COLO829 (cell line): ENCODE measurements at regions not wholly inside any gene's neighbourhood (a gene's known extent, or its start where the extent isn't known, plus 50 kb on each side); places are given as distances from the start of the nearest gene placed in this dataset.
"Not testable (repeated sequence)": the region's sequence is repeated elsewhere in the genome, so short reads cannot be mapped to it uniquely, and the experiment has no call there.

Source experiments
- DNase-seq: peaks from one replicate; pipeline ENCODE4 v3.0.0; 2012; ENCODE audit warnings: low spot score

GRCh38 chr12:68509242-68509641 is 101.5 kb upstream of the RAP1B start:
- no peak for DNase-seq

- no peak for DNase-seq
Measured at GRCh38 chr12:68510397-68510796, 100.3 kb upstream of the RAP1B start.

DNA sequence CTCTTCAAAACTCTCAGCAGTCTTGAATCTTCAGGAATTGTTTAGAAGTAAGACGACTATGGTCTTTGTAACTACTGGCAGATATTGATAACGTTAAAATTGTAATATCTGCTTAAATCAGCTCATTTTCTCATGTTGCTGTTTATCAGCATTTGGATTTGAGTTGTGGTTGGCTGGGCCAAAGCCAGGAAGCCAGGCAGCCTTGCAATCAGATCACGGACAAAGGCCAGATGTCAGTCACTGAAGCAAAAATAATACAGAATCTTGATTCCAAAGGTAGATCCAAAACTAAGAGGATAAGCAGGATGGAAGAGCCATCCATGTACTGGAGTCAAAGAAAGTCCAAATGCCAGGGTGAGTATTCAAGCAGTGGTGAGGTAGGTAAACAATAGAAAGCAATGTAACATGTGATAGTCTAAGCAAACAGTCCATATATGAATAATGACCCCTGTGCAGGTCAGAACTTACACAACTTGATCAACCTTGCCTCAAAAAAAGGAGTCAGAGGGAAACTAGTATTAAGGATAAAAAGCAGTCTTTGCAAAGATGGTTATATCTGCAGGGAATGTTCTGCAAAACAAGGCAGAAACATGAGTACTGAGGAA is 95.8 kb upstream of the RAP1B start:
- DNase-seq, result no peak

DNA sequence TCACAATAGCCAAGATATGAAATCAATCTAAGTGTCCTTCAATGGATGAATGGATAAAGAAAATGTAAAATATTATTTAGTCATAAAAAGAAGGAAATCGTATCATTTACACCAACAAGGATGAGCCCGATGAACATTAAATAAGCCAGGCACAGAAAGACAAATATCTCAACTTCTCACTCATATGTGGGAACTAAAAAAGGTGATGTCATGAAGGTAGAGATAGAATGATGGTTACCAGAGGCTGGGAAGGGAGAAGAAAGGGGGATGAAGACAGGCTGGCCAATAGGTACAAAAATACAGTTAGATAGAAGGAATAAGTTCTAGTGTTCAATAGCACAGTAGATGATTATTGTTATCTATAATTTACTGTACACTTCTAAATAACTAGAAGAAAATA is 94.9 kb upstream of the RAP1B start:
- DNase-seq, result no peak

- DNase-seq, result peak; percentile 44
Measured at GRCh38 chr12:68521321-68521839, 89.3 kb upstream of the RAP1B start.

- no peak for DNase-seq
Measured at GRCh38 chr12:68521848-68522502, 88.7 kb upstream of the RAP1B start.

GRCh38 chr12:68529466-68529865 is 81.2 kb upstream of the RAP1B start:
- DNase-seq, result no peak

- DNase-seq, result no peak
Measured at GRCh38 chr12:68529869-68530268, 80.8 kb upstream of the RAP1B start.

DNA sequence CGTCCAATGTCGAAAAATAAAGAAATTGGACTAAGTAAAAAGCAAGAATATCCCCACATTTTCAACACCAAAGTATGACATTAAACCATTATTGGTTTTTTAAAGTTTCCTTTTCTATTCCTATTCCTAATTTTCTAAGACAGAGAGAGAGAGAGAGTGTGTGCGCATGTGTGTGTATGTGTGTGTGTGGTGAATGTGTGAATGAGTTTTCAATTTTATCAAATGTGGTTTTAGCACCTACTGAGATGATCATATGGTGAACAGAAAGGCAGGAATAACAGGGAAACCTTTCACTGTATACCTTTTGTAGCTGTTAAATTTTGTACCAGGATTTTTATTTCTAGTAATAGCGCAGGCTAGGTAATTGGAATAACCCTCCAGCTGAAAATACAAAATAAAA is 80.4 kb upstream of the RAP1B start:
- DNase-seq, result no peak

DNA sequence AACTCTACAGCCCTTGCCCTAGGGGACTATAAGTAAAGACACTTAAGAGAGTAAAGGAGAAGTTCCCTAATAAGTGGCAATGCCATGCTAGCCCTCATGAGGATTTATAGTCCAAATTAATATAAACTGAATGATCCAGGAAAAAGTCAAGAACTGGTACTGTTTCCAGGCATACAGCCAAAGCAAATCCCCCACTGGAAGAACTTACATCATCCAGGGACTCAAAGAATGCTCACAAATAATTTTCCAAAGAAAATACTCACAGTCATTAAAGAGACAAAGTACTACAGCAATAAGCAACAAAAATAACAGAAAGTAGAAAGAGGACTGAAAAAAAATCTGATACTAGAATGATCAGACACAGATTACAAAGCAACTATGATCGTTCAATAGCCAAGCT is 79.7 kb upstream of the RAP1B start:
- no peak for DNase-seq

GRCh38 chr12:68532204-68532886 is 78.4 kb upstream of the RAP1B start:
- DNase-seq, result no peak

- no peak for DNase-seq
Measured at GRCh38 chr12:68532887-68533248, 77.8 kb upstream of the RAP1B start.

- no peak for DNase-seq
Measured at GRCh38 chr12:68534108-68534507, 76.6 kb upstream of the RAP1B start.

DNA sequence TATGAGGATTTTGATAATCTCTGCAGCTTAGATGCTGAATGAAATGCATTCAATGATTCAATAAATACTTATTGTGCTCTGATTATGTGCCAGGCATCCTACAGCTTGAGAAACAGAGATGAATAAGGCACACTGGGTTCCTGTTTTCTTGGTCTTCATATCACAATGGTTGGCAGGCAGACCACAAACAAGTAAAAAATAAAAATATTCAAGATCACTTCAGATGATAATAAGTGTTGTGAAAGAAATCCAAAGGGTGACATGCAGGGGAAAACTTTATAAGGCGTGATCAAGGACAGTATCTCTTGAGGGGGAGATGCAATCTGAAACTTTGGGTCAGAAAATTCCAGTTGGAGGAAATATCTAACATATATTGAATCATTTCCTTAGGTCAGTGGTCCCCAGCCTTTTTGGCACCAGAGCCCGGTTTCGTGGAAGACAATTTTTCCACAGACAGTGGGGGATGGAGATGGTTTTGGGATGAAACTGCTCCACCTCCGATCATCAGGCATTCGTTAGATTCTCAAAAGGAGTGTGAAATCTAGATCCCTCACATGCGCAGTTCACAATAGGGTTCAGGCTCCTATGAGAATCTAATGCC is 73.7 kb upstream of the RAP1B start:
- DNase-seq, result no peak

DNA sequence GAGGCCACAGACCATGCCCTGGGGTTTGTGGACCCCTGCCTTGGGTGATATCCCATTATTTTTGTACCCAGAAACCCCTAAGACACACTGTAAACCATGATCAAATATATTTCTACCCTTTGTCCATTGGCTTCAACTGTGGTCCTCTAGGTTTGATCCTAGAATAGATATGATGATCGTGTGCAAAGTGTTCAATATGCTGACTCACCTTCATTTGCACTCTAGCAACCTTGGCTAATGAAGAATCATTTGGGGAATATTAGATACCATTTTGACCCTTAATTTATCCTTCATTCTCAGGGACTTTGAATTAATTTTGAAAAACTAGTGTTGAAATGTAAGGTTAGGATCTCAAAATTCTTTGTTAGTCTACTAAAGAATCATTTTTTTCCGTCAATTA is 73.1 kb upstream of the RAP1B start:
- no peak for DNase-seq

GRCh38 chr12:68538726-68539614 is 71.7 kb upstream of the RAP1B start:
- DNase-seq, result peak; percentile 56

GRCh38 chr12:68539615-68539952 is 71.1 kb upstream of the RAP1B start:
- no peak for DNase-seq

GRCh38 chr12:68540768-68541167 is 69.9 kb upstream of the RAP1B start:
- not testable (repeated sequence) for DNase-seq

DNA sequence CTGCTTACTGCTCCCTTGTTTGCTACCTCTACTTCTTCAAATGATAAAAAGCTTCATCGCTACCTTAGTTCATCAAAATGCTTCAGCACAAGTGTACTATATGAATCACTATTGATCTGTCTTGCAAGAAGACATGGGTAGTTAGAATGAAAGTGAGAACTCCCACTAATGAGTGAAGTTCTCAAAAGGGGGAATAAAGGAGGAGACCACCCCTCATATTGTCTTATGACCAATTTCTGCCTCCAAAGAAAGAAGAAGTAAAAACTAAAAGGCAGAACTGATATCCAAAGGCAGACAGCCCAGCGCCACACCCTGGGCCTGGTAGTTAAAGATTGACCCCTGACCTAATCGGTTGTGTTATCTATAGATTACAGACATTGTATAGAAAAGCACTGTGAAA is 63.4 kb upstream of the RAP1B start:
- DNase-seq, result not testable (repeated sequence)

- not testable (repeated sequence) for DNase-seq
Measured at GRCh38 chr12:68552605-68553195, 58.0 kb upstream of the RAP1B start.

GRCh38 chr12:68557011-68557730 is 53.5 kb upstream of the RAP1B start:
- DNase-seq, result peak; percentile 28
